ENCODE measurements at regions not wholly inside any gene's neighbourhood (a gene's known extent, or its start where the extent isn't known, plus 50 kb on each side); places are given as distances from the start of the nearest gene placed in this dataset.

DNA sequence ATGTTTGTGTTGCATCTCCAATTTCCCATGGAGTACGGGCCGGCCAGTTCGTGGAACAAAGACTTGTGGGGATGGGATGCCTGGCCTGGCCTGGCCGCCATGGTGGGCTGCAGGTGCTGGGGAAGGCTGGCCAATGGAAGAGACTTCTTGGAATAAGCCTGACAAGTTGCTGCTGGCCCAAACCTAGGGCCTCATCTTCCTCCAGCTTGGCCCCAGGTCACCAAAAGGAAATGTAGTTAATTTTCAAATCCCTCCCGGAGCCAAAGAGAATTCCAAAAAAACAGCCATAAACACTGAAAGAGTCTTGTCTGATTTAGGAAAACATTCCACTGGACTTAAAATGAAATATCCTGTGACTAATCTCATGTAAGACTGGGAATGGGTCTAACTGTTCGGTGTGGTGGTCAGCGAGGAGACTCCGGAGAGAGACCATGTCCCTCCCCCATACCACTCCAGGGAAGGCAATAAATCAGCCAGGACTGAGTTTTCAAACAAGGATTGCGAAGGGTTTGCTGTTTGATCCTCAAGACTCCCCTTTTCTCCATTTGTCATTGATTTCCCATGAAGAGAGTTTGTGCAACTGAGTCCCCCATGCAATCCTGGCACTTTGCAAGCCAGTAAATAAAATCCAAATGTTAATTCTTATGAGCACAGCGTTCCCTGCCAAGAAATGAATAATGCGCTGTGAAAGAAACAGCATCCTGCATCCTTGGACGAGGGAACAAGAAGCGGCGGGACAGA, 128.7 kb upstream of the HABP2 start:
- DNase-seq = peak; percentile 47

DNA sequence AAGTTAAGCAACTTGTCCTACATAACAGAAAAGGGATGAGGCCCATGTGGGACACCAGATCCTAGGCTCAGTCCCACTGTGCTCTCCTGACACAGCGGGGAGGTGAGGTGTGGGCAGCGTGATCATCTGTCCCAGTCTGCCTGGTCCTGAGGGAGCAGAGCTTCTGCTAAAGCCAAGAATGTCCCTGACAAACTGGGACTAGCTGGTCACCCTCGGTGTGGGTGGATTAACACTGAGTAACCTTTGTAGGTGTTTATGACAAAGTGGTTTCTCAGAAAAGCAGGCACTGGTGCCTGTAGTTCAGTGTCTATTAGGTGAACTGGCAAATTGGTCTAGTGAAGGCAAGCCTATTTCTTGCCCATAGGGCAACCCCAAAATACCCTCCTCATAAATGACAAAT, 127.8 kb upstream of the HABP2 start:
- DNase-seq = no peak

DNA sequence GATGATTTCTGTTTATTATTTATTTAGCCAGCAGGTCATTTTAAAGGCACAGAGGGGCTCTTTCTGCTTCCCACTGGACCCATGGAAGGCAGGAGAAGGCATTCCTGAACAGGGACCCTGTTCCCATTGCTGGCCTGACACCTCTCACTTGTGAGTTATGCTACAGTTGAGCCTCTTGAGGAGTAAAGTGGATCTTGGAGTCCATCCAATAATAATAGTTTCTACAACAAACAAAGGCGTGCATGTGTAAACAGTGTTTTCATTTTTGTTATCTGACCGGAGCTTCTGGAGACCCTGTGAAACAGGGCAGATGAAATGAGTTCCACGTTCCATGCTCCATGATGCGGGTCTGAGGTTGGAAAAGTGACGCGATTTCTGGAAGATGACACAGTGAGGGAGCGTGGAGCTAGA, 127.3 kb upstream of the HABP2 start:
- DNase-seq = peak; percentile 54

- DNase-seq = no peak
Measured at GRCh38 chr10:113426181-113426877, 126.5 kb upstream of the HABP2 start.

- DNase-seq = no peak
Measured at GRCh38 chr10:113427236-113427735, 125.6 kb upstream of the HABP2 start.

GRCh38 chr10:113427811-113428558, 124.9 kb upstream of the HABP2 start:
- no peak for DNase-seq

DNA sequence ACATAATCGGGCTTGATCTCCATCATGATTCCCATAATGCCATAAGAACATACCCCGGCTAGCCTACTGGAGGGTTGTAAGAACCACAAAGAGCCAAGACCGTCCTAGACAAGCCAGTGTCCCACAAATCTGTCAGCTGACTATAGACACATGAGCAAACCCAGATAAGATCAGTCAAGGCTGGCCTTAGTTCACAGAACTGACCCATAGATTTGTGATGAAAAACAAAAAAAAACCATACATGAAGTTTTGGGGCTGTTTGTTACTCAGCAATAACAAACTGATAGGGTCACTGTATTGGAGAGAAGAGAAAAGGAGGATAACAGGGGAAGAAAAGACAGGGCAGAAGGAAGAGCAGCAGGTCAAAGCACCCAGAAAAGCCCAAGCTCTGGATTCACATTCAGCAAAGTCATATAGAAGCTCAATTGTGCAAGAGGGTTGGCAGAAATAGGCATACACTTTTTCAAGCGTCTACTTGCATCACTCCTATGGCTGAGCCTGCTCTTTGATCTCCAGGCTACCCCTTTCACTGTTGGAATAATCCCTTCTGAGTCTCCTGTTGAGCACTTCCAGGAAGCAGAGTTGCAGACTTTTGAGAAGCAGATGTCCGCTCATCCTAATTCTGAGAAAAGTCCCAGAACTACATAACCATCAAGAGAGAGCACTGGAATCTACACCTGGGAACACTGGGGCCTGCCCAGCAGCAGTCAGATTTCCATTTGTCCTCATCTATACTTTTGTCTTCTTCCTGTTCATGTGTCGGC, 122.0 kb upstream of the HABP2 start:
- DNase-seq = no peak

DNA sequence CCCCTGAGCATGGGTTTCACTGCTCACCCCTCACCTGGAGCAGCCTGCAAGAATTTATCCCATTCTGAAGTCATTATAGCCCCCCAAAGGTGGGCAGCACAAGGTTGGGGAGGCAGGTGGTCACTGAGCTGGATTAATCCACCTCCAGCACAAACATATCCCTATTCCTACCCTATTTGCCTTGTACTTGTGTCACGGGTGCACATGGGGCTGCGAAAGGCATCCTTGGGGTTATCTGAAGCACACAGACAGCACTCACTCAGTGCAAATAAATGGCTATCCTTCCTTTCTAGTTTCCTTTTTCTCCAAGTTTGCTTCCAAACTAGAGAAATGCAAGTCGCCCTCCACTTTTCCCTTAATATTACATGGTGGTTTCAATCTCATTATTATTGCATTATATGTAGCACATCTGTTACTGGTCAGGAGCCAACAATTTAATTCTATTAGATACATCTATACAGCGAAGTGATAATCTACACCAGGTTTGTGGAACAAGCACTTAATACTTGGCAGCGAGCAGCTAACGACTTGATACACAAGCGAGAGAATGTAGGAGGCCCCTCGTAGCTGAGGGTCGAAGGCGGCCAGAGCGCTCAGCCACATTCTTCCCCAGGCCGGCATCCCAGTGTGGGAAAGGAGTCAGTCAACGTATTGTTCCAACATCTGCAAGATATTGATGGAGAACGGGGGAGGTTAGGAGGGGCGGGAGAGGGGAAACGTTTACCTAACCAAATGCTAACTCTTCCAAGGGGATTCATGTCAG, 121.3 kb upstream of the HABP2 start:
- peak; percentile 87 for DNase-seq

DNA sequence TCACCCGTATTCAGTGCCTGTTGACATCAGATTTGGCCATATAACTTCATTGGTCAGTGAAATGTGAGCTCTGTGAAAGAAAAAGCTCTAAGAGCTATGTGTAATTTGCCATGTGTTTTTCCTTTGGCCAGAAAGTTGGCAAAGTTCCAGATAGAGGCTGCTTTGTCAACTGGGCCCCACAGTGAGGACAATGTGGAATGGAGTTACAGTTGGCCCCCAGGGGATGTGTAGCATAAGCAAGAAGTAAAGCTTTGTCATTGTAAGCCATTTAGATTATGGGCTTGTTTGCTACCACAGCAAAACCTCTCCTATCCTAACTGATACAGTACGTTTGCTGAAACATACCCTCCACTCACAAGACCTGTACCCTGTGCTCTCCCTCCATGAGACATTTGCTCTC, 119.1 kb upstream of the HABP2 start:
- no peak for DNase-seq

GRCh38 chr10:113434315-113434714, 118.5 kb upstream of the HABP2 start:
- no peak for DNase-seq

- DNase-seq = no peak
Measured at GRCh38 chr10:113434950-113435349, 117.9 kb upstream of the HABP2 start.

- no peak for DNase-seq
Measured at GRCh38 chr10:113435881-113436280, 117.0 kb upstream of the HABP2 start.

- no peak for DNase-seq
Measured at GRCh38 chr10:113436851-113437250, 116.0 kb upstream of the HABP2 start.

GRCh38 chr10:113438652-113439051, 114.2 kb upstream of the HABP2 start:
- DNase-seq = no peak

GRCh38 chr10:113441220-113441619, 111.6 kb upstream of the HABP2 start:
- no peak for DNase-seq

- no peak for DNase-seq
Measured at GRCh38 chr10:113441686-113442270, 111.1 kb upstream of the HABP2 start.

DNA sequence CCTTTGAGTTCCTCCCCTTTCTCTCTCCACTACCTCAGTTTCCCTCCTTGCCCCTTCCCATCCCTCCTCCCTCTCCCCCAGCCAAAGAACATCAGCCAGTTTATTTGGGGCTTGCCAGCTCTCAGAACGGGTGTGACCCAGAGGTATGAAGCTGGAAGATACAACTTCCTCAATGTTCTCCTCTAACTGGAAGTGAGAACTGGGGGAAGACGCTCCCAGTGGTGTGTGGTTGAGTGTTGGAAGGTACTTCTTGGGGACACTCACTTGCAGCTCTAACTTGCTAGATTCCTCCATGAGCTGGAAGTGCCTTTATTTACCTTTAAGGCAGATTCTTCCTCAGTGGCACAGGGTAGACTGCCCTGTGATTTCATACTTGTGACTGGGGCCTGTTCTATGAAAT, 110.5 kb upstream of the HABP2 start:
- no peak for DNase-seq

GRCh38 chr10:113443141-113443925, 109.5 kb upstream of the HABP2 start:
- no peak for DNase-seq

GRCh38 chr10:113444766-113445365, 108.0 kb upstream of the HABP2 start:
- DNase-seq = no peak

DNA sequence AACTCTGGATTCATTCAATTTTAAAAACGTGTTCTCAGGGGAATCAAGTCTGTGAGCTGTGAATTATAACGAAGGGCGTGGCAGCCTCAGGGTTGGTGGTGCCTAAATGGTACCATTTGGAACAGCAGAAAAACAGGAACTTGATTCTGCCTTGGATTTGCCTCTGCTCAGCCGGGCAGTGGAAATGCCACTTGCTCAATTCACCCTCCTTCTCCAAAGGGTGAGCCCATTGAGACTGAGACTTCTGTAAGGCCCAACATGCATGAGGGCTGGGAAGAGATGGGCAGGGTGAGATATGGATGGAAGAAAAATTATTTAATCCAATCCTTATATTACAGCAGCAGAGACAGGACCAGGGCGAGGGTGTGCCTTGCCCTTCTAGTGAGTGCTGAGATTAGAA, 107.1 kb upstream of the HABP2 start:
- DNase-seq = no peak

All from eye (tissue), 1 donor.